Stimulated activated CD8-positive, alpha-beta memory T cell treated with anti-CD3 and anti-CD28 coated beads, Interleukin-4, amount 100 ng/mL, for 48 hours (primary cell): ENCODE measurements at regions not wholly inside any gene's neighbourhood (a gene's known extent, or its start where the extent isn't known, plus 50 kb on each side); places are given as distances from the start of the nearest gene placed in this dataset.

Source experiments
- DNase-seq: peaks from one replicate; pipeline ENCODE4 v3.0.0-alpha.2; 2020

GRCh38 chr19:31670931-31671330 lies 321.7 kb upstream of the TSHZ3 start:
- no peak for DNase-seq

GRCh38 chr19:31671411-31672035 lies 322.3 kb upstream of the TSHZ3 start:
- no peak for DNase-seq

- DNase-seq = no peak
Measured at GRCh38 chr19:31674503-31675192, 325.4 kb upstream of the TSHZ3 start.

GRCh38 chr19:31675193-31675913 lies 326.1 kb upstream of the TSHZ3 start:
- no peak for DNase-seq

- no peak for DNase-seq
Measured at GRCh38 chr19:31676271-31677004, 327.2 kb upstream of the TSHZ3 start.

GRCh38 chr19:31678421-31678820 lies 329.2 kb upstream of the TSHZ3 start:
- DNase-seq = no peak

GRCh38 chr19:31681121-31681520 lies 331.9 kb upstream of the TSHZ3 start:
- no peak for DNase-seq

- no peak for DNase-seq
Measured at GRCh38 chr19:31693131-31693932, 344.1 kb upstream of the TSHZ3 start.

GRCh38 chr19:31693933-31694269 lies 344.7 kb upstream of the TSHZ3 start:
- no peak for DNase-seq

GRCh38 chr19:31694761-31695160 lies 345.5 kb upstream of the TSHZ3 start:
- DNase-seq = no peak

- no peak for DNase-seq
Measured at GRCh38 chr19:31699421-31699820, 350.2 kb upstream of the TSHZ3 start.

GRCh38 chr19:31701146-31701545 lies 351.9 kb upstream of the TSHZ3 start:
- no peak for DNase-seq

- no peak for DNase-seq
Measured at GRCh38 chr19:31705656-31706055, 356.4 kb upstream of the TSHZ3 start.

GRCh38 chr19:31706131-31706530 lies 356.9 kb upstream of the TSHZ3 start:
- DNase-seq = no peak

GRCh38 chr19:31706691-31707620 lies 357.7 kb upstream of the TSHZ3 start:
- no peak for DNase-seq

GRCh38 chr19:31708520-31708919 lies 359.3 kb upstream of the TSHZ3 start:
- no peak for DNase-seq

- DNase-seq = no peak
Measured at GRCh38 chr19:31709476-31709875, 360.2 kb upstream of the TSHZ3 start.

GRCh38 chr19:31715249-31715945 lies 366.2 kb upstream of the TSHZ3 start:
- no peak for DNase-seq

- no peak for DNase-seq
Measured at GRCh38 chr19:31716826-31717225, 367.6 kb upstream of the TSHZ3 start.

GRCh38 chr19:31717269-31717923 lies 368.2 kb upstream of the TSHZ3 start:
- DNase-seq = no peak
